NOMO-1 treated with dmso at 0.1 percent for 144 hours (cell line): ENCODE measurements at regions not wholly inside any gene's neighbourhood (a gene's known extent, or its start where the extent isn't known, plus 50 kb on each side); places are given as distances from the start of the nearest gene placed in this dataset.
"Not testable (repeated sequence)": the region's sequence is repeated elsewhere in the genome, so short reads cannot be mapped to it uniquely, and the experiment has no call there.

ENCODE experiments used
- DNase-seq: peaks from one replicate; lab custom pipeline; 2025; ENCODE audit not compliant: unreplicated experiment; lab: John Stamatoyannopoulos, UW

DNA sequence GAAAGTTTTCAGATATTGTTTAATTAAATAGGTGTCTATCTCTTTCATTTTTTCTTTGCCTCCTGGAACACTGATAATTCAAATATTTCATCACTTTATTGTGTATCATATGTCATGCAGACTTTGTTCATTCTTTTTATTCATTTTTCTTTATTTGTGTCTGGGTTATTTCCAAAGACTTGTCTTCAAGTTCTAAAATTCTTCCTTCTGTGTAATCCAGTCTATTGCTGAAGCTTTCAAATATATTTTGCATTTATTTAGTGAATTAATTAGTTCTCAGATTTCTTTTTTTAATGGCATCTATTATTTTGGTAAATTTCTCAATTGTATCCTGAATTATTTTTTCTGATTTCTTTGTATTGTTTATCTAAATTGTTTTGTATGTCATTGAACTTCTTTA lies 70.1 kb downstream of the ZNF330 start:
- DNase-seq, result no peak

DNA sequence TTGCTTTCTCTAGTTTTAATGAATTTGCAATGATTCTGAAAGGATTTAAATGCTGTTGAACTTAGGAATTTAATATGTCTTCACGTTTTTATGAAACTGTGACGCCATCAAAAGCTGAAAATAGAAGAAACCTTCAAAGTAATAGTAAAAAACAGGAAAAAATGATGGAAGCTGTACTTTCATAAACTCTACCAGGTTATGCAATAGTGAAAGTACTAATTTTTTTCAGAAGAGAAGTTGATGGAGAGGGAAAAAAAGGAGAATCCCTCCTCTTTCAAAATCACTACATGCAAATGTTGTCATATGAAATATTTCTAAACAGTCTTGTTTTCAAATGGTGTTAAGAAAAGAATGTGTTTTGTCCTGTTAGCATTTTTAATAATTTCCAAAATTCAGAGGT lies 73.6 kb downstream of the ZNF330 start:
- DNase-seq, result no peak

- no peak for DNase-seq
Observed at GRCh38 chr4:141301216-141301615, 80.5 kb downstream of the ZNF330 start.

GRCh38 chr4:141302924-141303323 lies 82.2 kb downstream of the ZNF330 start:
- no peak for DNase-seq

DNA sequence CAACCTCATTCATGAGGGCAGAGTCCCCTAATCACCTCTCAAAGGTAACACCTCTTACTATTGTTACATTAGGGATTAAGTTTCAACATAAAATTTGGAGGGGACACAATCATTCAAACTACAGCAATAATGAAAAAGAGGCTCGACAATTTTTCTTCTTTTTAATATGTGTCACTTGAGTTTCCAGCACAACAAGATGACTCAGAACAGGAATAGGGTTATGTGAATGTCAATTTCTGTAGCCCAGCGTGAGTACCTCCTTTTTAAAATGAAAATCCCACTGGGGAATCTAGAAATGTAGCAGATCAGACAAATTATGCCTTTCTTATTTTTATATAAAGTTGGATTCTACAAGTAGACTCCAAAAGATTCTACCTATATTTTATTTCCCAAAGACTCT lies 83.7 kb downstream of the ZNF330 start:
- DNase-seq, result no peak

GRCh38 chr4:141306331-141306730 lies 85.6 kb downstream of the ZNF330 start:
- DNase-seq, result no peak

GRCh38 chr4:141307241-141307689 lies 86.6 kb downstream of the ZNF330 start:
- peak; percentile 30 for DNase-seq

DNA sequence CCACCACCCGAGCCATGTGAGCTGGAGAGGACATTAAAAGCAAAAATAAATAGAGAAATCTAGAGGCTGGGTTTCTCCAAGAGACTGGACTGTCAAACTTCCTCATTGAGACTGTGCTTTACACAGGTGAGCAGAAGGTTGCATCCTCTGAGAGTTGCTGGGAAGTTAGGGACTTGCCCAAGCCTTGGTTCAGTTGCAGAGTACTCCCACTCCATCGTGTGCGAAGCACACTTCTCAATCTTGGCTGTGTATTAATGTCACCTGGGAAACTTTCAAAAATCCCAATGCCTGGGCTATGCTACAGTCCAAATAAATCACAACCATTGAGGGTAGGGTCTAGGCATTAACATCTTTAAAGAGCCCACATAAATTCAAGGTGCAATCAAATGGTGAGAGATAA lies 89.2 kb downstream of the ZNF330 start:
- no peak for DNase-seq

DNA sequence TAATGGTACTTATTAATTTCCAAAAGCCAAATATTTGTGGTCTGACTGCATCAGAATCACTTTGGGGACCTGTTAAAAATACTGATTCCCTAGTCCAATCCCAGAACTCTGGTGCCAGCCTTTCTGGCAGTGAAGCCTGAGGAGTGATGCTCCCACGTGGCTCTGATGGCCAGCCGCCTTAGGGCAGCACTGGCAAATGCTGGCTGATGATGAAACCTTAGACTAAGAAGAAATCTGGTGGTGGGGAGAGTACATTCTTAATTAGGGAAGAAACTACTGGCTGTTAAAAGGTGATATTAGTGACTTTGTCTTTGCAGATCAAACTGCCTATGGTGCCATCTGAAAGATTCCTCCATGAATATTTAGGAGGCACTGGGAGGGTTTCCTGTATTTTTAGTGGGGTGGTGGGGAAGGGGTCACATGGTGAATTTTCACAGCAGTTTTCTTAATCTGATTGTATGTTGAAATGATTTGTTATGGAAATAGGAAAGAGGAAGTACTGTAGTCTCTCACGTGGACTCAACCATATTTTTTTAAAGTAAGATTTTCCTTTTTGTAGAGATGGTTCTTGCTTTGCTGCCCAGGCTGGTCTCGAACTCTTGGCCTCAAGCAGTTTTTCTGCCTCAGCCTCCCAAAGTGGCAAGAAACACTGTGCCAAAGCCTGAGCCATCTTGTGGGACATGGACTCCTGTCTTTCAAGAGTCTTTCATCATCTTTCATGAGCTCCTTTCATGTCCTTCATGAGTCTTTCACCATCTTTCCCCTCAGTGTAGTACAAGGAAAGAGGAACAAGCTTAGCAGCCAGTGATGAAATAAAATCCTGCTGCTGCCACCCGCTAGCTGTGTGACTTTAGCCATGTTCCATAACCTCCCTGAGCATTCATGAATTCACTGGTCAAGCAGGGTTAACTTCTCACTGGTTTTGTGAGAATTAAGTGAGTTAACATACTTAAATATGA lies 90.8 kb downstream of the ZNF330 start:
- DNase-seq, result peak; percentile 64

DNA sequence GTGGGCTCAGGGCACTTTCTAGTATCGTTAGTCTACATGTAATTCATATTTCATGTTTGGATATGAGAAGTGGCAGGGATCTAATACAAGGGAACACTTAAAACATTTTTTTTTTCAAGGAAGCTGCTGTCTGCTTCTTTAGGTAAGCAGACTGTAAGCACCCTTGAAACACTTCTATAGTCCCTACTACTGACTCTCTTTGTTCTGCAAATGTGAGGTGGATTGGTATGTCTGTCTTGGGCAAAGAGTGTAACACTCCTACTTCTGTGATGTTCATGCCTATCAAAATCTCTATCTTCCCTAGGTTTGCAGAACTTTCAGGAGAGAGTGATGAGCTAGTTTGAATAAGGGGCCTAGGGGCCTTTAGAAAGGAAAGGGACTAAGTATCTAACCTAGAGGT lies 93.9 kb downstream of the ZNF330 start:
- no peak for DNase-seq

DNA sequence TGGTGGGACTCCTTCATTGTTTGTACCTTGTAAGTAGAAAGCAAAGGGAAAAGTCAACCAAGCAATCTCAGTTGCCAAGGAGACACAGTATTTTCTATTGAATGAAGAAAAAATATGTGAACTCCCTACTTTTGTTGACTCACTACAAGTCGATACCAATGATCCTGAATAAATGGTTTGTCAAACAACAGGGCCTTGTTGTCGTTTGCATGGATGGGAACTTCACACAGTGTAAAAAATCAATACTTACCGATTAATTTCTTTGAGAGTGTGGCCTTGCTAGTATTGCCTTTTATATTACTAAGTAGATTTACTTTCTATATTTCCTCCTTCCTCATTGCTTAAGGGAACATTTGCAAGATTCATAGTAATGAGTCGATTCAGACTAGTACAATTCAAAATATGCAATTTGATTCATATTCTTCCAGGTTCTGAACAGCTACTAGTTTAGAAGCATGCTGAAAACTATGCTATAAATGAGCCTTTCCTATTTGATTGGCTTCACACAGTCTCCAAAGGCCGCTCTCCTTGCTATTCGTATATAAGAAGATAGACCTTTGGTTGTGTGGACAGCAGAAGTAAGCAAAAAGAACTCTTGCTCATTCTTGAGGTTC lies 108.0 kb downstream of the ZNF330 start:
- no peak for DNase-seq

GRCh38 chr4:141329174-141329569 lies 108.5 kb downstream of the ZNF330 start:
- peak; percentile 74 for DNase-seq

GRCh38 chr4:141330616-141331015 lies 109.9 kb downstream of the ZNF330 start:
- no peak for DNase-seq

GRCh38 chr4:141331534-141332358 lies 111.1 kb downstream of the ZNF330 start:
- no peak for DNase-seq

DNA sequence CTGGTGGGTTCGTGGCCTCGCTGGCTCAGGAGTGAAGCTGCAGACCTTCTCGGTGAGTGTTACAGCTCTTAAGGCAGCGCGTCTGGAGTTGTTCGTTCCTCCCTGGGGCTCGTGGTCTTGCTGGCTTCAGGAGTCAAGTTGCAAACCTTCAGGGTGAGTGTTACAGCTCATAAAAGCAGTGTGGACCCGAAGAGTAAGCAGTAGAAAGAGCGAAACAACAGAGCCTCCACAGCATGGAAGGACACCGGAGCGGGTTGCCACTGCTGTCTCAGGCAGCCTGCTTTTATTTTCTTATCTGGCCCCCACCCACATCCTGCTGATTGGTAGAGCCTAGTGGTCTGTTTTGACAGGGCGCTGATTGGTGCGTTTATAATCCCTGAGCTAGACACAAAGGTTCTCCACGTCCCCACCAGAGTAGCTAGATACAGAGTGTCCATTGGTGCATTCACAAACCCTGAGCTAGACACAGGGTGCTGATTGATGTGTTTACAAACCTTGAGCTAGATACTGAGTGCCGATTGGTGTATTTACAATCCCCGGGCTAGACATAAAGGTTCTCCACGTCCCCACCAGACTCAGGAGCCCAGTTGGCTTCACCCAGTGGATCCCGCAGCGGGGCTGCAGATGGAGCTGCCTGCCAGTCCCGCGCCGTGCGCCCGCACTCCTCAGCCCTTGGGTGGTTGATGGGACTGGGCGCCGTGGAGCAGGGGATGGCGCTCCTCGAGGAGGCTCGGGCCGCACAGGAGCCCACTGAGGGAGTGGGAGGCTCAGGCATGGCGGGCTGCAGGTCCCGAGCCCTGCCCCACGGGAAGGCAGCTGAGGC lies 111.9 kb downstream of the ZNF330 start:
- DNase-seq, result not testable (repeated sequence)

DNA sequence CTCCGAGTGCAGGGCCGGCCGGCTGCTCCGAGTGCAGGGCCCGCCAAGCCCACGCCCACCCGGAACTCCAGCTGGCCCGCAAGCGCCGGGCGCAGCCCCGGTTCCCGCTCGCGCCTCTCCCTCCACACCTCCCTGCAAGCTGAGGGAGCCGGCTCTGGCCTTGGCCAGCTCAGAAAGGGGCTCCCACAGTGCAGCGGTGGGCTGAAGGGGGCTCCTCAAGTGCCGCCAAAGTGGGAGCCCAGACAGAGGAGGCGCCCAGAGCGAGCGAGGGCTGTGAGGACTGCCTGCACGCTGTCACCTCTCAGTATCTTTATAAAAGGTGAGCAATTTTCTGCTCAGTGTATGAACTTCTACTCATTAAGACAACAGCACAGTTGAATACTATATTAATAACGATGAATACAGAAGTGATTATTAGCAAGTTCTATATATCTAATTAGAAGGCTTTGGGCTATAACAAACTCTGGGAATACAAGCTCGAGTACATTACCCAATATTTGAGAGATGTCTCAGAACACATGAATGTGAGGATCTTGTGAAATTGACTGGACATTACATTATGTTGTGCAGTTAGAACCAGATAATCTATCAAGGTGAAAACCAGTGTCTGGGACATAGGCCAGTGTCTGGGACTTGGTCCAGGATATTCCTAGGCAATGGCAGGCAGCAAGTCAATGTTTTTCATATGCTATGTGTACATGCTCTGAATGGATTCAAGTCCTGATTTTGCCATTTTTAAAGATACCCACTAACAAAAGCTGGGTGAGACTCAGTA lies 112.9 kb downstream of the ZNF330 start:
- not testable (repeated sequence) for DNase-seq

DNA sequence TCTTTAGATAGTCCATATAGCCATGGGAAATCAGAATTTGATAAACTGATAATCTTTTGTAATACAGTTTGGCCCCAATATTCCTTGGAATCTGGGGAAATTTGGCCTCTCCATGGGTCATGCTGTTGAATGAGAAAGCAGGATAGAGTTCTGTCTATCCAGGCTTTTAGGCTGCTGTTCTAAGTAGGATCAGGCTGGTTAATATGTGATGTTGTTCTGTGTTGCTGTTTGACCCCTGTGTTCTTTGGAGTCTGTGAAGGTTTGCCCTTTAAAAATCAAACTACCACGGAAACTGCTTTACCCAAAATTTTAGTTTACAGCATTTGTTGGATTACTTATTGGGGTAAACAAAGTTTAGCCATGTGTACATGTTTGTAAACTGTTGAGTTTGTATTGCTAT lies 114.5 kb downstream of the ZNF330 start:
- no peak for DNase-seq

- no peak for DNase-seq
Observed at GRCh38 chr4:141338238-141338637, 117.5 kb downstream of the ZNF330 start.

GRCh38 chr4:141339391-141339790 lies 118.7 kb downstream of the ZNF330 start:
- no peak for DNase-seq

DNA sequence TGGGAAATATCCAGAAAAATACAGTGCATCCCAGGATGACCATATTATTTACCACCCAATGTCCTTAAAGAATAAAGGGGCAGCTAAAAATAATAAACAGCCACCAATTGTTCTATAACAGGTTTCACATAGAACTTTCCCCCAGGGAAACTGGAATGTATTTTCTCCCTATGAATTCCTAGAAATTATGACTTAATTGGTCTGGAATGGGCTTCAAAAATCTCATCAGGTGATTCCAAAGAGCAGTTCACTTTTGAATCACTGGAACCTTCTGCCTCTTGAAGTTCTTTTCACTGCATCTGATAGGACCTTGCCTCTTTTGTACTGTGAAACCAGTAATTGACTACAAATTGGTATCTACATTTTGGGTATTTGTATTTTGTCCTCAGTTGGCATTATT lies 119.3 kb downstream of the ZNF330 start:
- no peak for DNase-seq
